Testis (tissue), 2 donors: ENCODE measurements at regions not wholly inside any gene's neighbourhood (a gene's known extent, or its start where the extent isn't known, plus 50 kb on each side); places are given as distances from the start of the nearest gene placed in this dataset.
"Not testable (repeated sequence)": the region's sequence is repeated elsewhere in the genome, so short reads cannot be mapped to it uniquely, and the experiment has no call there.

Experiments
- DNase-seq: peaks from one replicate; pipeline ENCODE4 v3.0.0-alpha.2; 2019
- H3K27ac ChIP-seq, 2 donors: fragments of 200-600 bp; sonication (generic); one replicate each; pipeline ENCODE4 v1.5.1; 2019
- H3K27me3 ChIP-seq: fragments of 200-600 bp; sonication (generic); one replicate; pipeline ENCODE4 v1.5.1; 2019
- H3K36me3 ChIP-seq: fragments of 200-600 bp; sonication (generic); one replicate; pipeline ENCODE4 v1.5.1; 2017; ENCODE audit warnings: low read depth; ENCODE audit errors: missing control alignments
- H3K4me1 ChIP-seq: fragments of 200-600 bp; sonication (generic); one replicate; pipeline ENCODE4 v1.5.1; 2019
- H3K4me3 ChIP-seq, 2 donors: fragments of 200-600 bp; sonication (generic); one replicate each; pipeline ENCODE4 v1.5.1; 2017 to 2019
- H3K9me3 ChIP-seq: fragments of 200-600 bp; sonication (generic); one replicate; pipeline ENCODE4 v1.5.1; 2017
- CTCF ChIP-seq, 3 experiments: fragments of 450-650 bp in 2 of 3; fragments of 200-600 bp in 1 of 3; sonication (generic) in 1 of 3; IDR thresholded peaks; one replicate each; pipeline ENCODE4 v1.5.1; 2016 to 2019; ENCODE audit warnings: antibody characterized with exemption in 3 of 3, mild to moderate bottlenecking in 2 of 3, moderate library complexity in 1 of 3
- POLR2A ChIP-seq: fragments of 450-650 bp; IDR thresholded peaks from one replicate; pipeline ENCODE4 v1.6.1; 2017; ENCODE audit warnings: antibody characterized with exemption, mild to moderate bottlenecking, moderate library complexity
- WGBS, 2 donors: methylation state at CpG; one replicate each; pipeline ENCODE4 v1.1.5; 2018; 5-methylcytosine and 5-hydroxymethylcytosine counted together
- intact Hi-C: fragments of 100-400 bp; cut with DNase I; formaldehyde crosslinking; loops from one replicate; pipeline ENCODE4 v1.15.1; 2023; ENCODE audit warnings: low total_unique reads

GRCh38 chr12:33223956-33224355, 215.7 kb downstream of the SYT10 start:
- Histone ChIP-seq H3K9me3 (no peaks in the 10 kb centered on the region), H3K4me1 (no peaks in the 10 kb centered on the region), H3K27ac (no peak overlapping the region), H3K27me3 (no peaks in the 10 kb centered on the region), H3K4me3 (no peak overlapping the region), H3K36me3 (no peaks in the 10 kb centered on the region)
- intact Hi-C loops = no loop called here
- 74 to 82% methylated on average over 3 of the region's 3 CpGs for WGBS, 2 donors
- DNase-seq = no peak
- TF ChIP-seq POLR2A (no peak), CTCF (IDR thresholded peaks at IDR 0.05) (no peak)

DNA sequence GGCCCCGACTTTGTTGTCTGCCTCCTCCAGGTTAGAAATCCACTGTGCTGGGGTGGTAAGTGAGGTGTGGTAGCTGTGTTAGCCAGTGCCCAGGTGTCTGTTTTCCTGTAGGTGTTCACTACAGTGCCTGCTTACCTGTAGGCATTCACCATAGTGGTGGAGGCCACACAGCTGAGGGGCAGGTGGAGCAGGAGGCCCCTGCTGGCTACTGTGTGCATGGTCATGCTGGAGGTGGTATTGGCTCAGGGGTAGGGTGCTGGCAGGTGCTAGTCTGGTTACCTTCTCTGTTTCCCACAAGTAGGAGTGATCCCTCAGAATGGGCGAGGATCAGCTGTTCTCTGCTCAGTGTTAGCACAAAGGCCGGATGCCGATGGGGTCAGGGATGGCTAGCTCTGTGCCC, 217.3 kb downstream of the SYT10 start:
- TF ChIP-seq CTCF (IDR thresholded peaks at IDR 0.05) (no peak), POLR2A (no peak)
- 84 to 93% methylated on average over 3 to 4 of the region's 4 CpGs for WGBS, 2 donors
- intact Hi-C loops = no loop called here

DNA sequence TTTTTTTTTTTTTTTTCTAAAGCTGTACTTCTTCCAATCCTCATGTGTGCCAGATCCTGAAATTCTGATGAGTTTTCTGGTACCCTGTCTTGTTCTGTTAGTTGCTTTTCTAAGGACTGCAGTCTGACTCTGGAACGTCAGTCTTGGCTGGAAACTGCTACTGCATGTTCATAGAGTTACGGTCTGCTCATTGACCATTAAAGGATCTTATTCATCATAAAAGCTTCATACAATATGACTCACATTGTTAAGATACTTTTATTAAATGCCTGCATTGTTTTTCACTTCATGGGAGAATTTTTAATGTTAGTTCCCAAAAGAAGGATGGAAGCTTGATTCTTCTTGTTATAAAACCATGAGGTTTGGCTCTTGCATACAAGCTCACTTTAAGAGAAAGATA, 233.6 kb downstream of the SYT10 start:
- H3K27ac ChIP-seq = no peak overlapping the region
- H3K36me3 ChIP-seq = no peaks in the 10 kb centered on the region
- no peak overlapping the region for H3K4me3 ChIP-seq
- 39 to 53% methylated on average over 2 of the region's 2 CpGs for WGBS, 2 donors
- H3K27me3 ChIP-seq = no peaks in the 10 kb centered on the region
- no peak for TF ChIP-seq POLR2A
- no peak for TF ChIP-seq CTCF (IDR thresholded peaks at IDR 0.05)
- no peaks in the 10 kb centered on the region for H3K9me3 ChIP-seq
- H3K4me1 ChIP-seq = no peaks in the 10 kb centered on the region
- intact Hi-C loops = no loop called here
- no peak for DNase-seq

More for the DNA sequence above, 217.3 kb downstream of the SYT10 start:
- DNase-seq = no peak
- Histone ChIP-seq H3K4me1 (no peaks in the 10 kb centered on the region), H3K4me3 (no peak overlapping the region), H3K9me3 (no peaks in the 10 kb centered on the region), H3K36me3 (no peaks in the 10 kb centered on the region), H3K27ac (no peak overlapping the region), H3K27me3 (no peaks in the 10 kb centered on the region)

GRCh38 chr12:33194389-33194788, 245.2 kb downstream of the SYT10 start:
- H3K36me3 ChIP-seq, H3K9me3 ChIP-seq, H3K4me1 ChIP-seq, H3K4me3 ChIP-seq, DNase-seq, intact Hi-C loops, H3K27ac ChIP-seq, H3K27me3 ChIP-seq: not testable (repeated sequence)

GRCh38 chr12:33192226-33192625, 247.4 kb downstream of the SYT10 start:
- H3K36me3 ChIP-seq = no peaks in the 10 kb centered on the region
- H3K27me3 ChIP-seq = no peaks in the 10 kb centered on the region
- no peak for TF ChIP-seq CTCF (IDR thresholded peaks at IDR 0.05)
- no peak for TF ChIP-seq POLR2A
- no peaks in the 10 kb centered on the region for H3K9me3 ChIP-seq
- H3K4me1 ChIP-seq = no peaks in the 10 kb centered on the region
- no peak overlapping the region for H3K4me3 ChIP-seq
- H3K27ac ChIP-seq = no peak overlapping the region
- WGBS, 2 donors = 77 to 87% methylated on average over 4 of the region's 4 CpGs
- DNase-seq = no peak
- intact Hi-C loops = no loop called here
